K562 (cell line): ENCODE measurements at regions not wholly inside any gene's neighbourhood (a gene's known extent, or its start where the extent isn't known, plus 50 kb on each side); places are given as distances from the start of the nearest gene placed in this dataset.

Experiments
- ARID3B ChIP-seq: fragments of 250-450 bp; sonication (Bioruptor Pico); IDR thresholded peaks from 2 replicates; pipeline ENCODE4 v1.4.0; 2020; ENCODE audit warnings: borderline replicate concordance
- ATF1 ChIP-seq, 2 experiments: fragments of 450-650 bp in 1 of 2; IDR thresholded peaks; 2 replicates each; pipeline ENCODE4 v1.6.1; 2016; ENCODE audit warnings: missing compliant biosample characterization in 1 of 2, missing genetic modification characterization in 1 of 2
- BRD9 ChIP-seq: fragments of 450-650 bp; IDR thresholded peaks from 2 replicates; pipeline ENCODE4 v1.6.1; 2018; ENCODE audit warnings: low read depth; ENCODE audit not compliant: partially characterized antibody
- CTCFL ChIP-seq: IDR thresholded peaks from 2 replicates; pipeline ENCODE4 v1.6.1; 2011; ENCODE audit warnings: borderline replicate concordance, low read depth, mild to moderate bottlenecking, moderate library complexity, low read length; ENCODE audit not compliant: insufficient read depth, poor library complexity, severe bottlenecking
- DMBX1 ChIP-seq: fragments of 250-450 bp; sonication (Bioruptor Pico); IDR thresholded peaks from 2 replicates; pipeline ENCODE4 v1.8.0; 2022; ENCODE audit warnings: inconsistent platforms, mild to moderate bottlenecking, moderate library complexity, borderline replicate concordance
- EP300 ChIP-seq: IDR thresholded peaks from 2 replicates; pipeline ENCODE4 v1.6.1; 2012; ENCODE audit warnings: low read length, improper control_type of control experiment
- GTF2A2 ChIP-seq: IDR thresholded peaks from 2 replicates; pipeline ENCODE4 v1.6.1; 2016; ENCODE audit warnings: mild to moderate bottlenecking, missing genetic modification characterization, missing compliant biosample characterization
- HCFC1 ChIP-seq: IDR thresholded peaks from 2 replicates; pipeline ENCODE4 v1.6.1; 2012; ENCODE audit warnings: low read depth, low read length, improper control_type of control experiment
- HMBOX1 ChIP-seq: sonication (generic); IDR thresholded peaks from 2 replicates; pipeline ENCODE4 v1.6.1; 2016
- KLF13 ChIP-seq: fragments of 450-650 bp; IDR thresholded peaks from 2 replicates; pipeline ENCODE4 v1.6.1; 2016; ENCODE audit warnings: missing genetic modification characterization, low read depth, mild to moderate bottlenecking, missing compliant biosample characterization, moderate library complexity, borderline replicate concordance
- MEIS2 ChIP-seq: fragments of 450-650 bp; IDR thresholded peaks from 2 replicates; pipeline ENCODE4 v1.6.1; 2014; ENCODE audit warnings: mild to moderate bottlenecking; ENCODE audit not compliant: partially characterized antibody
- MTA3 ChIP-seq: fragments of 450-650 bp; formaldehyde crosslinking; IDR thresholded peaks from 2 replicates; pipeline ENCODE4 v1.6.1; 2017; ENCODE audit warnings: mild to moderate bottlenecking, borderline replicate concordance
- MXI1 ChIP-seq: IDR thresholded peaks from 2 replicates; pipeline ENCODE4 v1.6.1; 2011; ENCODE audit warnings: low read depth, mild to moderate bottlenecking, improper control_type of control experiment, low read length
- RNF2 ChIP-seq: sonication (generic); IDR thresholded peaks from 2 replicates; pipeline ENCODE4 v1.6.1; 2016
- SUPT5H ChIP-seq: fragments of 450-650 bp; IDR thresholded peaks from 2 replicates; pipeline ENCODE4 v1.6.1; 2016
- TAF9B ChIP-seq: fragments of 450-650 bp; IDR thresholded peaks from 2 replicates; pipeline ENCODE4 v1.6.1; 2018; ENCODE audit warnings: mild to moderate bottlenecking; ENCODE audit not compliant: partially characterized antibody
- ZBTB9 ChIP-seq: fragments of 450-650 bp; formaldehyde crosslinking; IDR thresholded peaks from 2 replicates; pipeline ENCODE4 v1.4.0; 2020; ENCODE audit warnings: mild to moderate bottlenecking, moderate library complexity
- ZFP36 ChIP-seq: fragments of 150-350 bp; IDR thresholded peaks from 2 replicates; pipeline ENCODE4 v1.6.1; 2018; ENCODE audit warnings: low read length, low read depth; ENCODE audit not compliant: partially characterized antibody
- ZNF589 ChIP-seq: fragments of 200-800 bp; sonication (Bioruptor generic); IDR thresholded peaks from 2 replicates; pipeline ENCODE4 v1.6.1; 2016; ENCODE audit warnings: low read depth, missing genetic modification characterization, missing compliant biosample characterization

- TF ChIP-seq MEIS2 (no peak), SUPT5H (no peak), ATF1 (CRISPR knock-in tag; IDR thresholded peaks at IDR 0.05) (no peak), ATF1 (tag; IDR thresholded peaks at IDR 0.05) (no peak), CTCFL (no peak), KLF13 (no peak), RNF2 (no peak), HMBOX1 (no peak), MTA3 (no peak), ZFP36 (no peak), ZNF589 (no peak), TAF9B (no peak), GTF2A2 (tag) (no peak), MXI1 (no peak), BRD9 (no peak), ARID3B (CRISPR knock-in tag) (no peak), ZBTB9 (CRISPR knock-in tag) (no peak), EP300 (no peak), DMBX1 (CRISPR knock-in tag) (no peak), HCFC1 (no peak)
Observed at GRCh38 chr12:84698576-84699333, 213.8 kb downstream of the SLC6A15 start (continued).
